Hematopoietic multipotent progenitor cell treated with erythropoietin and hydrocortisone succinate and interleukin-3 and kit ligand, for 4 days (in vitro differentiated cells): ENCODE measurements at regions not wholly inside any gene's neighbourhood (a gene's known extent, or its start where the extent isn't known, plus 50 kb on each side); places are given as distances from the start of the nearest gene placed in this dataset.

Experiments
- DNase-seq: peaks from one replicate; pipeline ENCODE4 v3.0.0-alpha.2; 2015

DNA sequence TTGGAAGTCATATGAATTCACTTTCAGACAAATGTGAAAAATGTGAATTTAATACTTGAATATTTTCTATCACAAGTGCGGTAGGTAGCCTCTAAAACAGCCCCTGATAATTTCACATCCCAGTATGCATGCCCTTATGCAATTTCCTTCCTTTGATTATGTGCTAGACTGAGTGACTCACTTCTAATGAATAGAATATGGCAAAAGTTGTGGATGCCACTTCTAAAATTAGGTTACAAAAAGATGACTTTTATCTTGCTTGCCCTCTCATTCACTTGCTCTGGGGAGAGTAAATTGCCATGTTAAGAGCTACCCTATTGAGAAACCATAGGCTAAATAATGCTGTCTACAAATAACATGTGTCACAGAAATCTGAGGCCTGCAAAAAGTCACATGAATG is 402.5 kb upstream of the PCDH9 start:
- DNase-seq: peak; percentile 13

DNA sequence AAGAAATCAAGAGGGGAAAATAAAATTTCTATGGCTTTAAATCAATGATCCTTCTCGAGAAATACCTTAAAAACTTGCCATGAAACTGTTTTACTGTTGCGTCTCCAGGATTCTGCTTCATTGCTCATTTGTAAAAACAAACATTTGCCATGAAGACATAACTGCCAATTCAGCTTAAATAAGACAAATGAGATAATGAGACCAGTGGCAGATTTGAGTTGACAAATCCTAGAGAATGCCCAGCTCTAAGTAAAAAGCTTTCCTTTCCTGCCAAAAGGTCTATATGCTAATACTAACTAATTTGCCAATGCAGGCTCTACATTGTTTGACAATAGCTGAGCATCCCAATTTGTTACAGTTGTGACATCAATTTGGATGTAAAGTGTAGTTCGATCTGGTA is 400.5 kb upstream of the PCDH9 start:
- DNase-seq: no peak

GRCh38 chr13:67623630-67624029 is 393.5 kb upstream of the PCDH9 start:
- no peak for DNase-seq

DNA sequence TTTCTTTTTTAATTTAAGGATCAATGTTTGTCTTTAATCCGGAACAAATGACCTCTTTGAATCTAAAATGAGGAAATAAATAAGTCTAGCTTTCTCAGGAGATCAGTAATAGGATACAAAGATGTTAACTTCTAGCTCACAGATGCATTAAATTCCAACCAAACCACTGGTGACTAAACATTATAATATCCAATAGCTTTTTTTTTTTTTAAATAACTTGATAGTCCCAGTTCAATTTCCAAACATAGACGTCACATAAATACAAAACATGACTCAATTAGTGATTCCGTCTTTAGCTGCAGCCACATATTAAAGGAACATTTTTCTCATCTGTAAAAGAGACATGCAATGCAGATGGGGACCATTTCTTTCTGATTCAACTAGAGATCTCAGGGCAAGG is 390.5 kb upstream of the PCDH9 start:
- no peak for DNase-seq

DNA sequence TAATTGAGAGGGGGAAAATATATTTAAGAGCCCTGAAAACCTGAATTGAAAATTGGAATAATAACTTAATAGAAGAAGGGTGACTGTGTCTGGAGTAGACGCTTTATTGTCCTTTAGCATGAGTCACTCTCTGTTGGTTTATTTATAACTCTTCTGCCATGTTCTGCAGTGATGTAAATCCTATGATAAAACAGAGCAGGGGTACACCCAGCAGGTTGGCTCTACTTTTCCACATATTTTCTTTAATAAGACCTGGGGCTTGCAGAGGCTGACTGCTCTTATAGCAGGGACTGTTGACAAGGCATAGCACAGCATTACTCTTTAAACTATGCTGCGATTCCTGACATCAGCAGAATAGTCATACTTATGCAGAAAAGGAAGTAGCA is 389.9 kb upstream of the PCDH9 start:
- peak; percentile 10 for DNase-seq

- no peak for DNase-seq
Measured at GRCh38 chr13:67619351-67619994, 389.3 kb upstream of the PCDH9 start.

DNA sequence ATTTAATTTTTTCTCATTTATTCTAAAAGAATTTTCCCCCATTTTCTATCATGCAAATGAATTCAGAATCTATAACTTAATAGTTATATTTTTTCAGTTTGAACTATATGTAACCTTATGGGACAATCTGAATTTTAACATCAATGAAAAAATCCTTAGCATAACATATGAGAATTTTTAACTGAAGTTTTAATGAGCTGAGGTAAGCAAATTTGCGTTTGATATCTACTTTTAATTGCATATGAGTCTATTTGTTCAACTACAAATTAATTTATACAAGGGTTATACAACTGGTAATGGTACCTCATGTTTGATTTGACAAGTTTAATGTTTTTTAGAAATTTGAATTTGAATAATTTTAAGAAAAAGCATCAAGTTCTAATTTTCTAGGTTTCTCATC is 384.4 kb upstream of the PCDH9 start:
- no peak for DNase-seq

DNA sequence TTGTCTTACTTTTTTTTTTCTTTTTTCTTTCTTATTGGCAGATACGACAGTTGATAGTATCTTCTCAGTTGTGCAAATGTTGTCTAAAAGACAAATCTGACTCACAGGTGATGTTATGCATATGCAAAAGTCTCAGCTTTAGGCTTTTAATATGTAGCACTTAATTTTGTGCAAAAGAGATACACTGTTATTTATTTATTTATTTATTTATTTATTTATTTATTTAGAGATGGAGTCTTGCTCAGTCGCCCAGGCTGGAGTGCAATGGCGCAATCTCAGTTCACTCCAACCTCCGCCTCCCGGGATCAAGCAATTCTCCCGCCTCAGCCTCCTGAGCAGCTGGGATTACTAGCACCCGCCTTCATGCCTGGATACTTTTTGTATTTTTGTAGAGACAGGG is 383.9 kb upstream of the PCDH9 start:
- DNase-seq: no peak

DNA sequence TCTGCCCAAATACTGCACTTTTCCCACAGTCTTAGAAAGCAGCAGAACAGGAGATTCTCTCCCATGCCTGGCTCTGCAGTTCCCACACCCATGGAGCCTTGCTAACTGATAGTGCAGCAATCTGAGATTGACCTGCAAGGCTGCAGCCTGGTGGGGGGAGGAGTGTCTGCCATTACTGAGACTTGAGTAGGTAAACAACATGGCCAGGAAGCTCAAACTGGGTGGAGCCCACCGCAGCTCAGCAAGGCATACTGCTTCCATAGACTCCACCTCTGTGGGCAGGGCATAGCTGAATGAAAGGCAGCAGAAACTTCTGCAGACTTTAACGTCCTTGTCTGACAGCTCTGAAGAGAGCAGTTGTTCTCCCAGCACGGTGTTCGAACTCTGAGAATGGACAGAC is 358.5 kb upstream of the PCDH9 start:
- DNase-seq: no peak

GRCh38 chr13:67577361-67577760 is 347.2 kb upstream of the PCDH9 start:
- DNase-seq: no peak

- DNase-seq: peak; percentile 23
Measured at GRCh38 chr13:67574320-67575233, 344.4 kb upstream of the PCDH9 start.

DNA sequence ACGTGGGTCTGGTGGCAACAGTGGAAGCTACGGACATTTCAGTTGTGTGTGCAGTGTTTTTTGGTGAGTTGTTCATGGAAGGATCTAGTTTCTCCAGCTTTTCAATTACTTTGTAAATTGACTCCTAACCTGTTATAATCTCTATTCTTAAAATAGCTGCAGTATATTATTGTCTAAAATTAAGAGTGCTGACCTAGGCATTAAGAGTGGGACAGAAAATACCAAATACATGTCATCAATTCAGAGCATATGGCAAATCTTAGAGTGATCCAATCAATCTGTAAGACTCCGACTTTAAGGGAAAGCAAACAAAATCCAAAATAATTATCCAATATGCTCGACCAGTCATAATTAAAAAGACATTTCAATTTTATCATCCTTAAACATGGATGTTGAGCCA is 338.1 kb upstream of the PCDH9 start:
- DNase-seq: no peak

- peak; percentile 56 for DNase-seq
Measured at GRCh38 chr13:67557642-67558241, 327.6 kb upstream of the PCDH9 start.

- DNase-seq: no peak
Measured at GRCh38 chr13:67557118-67557517, 327.0 kb upstream of the PCDH9 start.

DNA sequence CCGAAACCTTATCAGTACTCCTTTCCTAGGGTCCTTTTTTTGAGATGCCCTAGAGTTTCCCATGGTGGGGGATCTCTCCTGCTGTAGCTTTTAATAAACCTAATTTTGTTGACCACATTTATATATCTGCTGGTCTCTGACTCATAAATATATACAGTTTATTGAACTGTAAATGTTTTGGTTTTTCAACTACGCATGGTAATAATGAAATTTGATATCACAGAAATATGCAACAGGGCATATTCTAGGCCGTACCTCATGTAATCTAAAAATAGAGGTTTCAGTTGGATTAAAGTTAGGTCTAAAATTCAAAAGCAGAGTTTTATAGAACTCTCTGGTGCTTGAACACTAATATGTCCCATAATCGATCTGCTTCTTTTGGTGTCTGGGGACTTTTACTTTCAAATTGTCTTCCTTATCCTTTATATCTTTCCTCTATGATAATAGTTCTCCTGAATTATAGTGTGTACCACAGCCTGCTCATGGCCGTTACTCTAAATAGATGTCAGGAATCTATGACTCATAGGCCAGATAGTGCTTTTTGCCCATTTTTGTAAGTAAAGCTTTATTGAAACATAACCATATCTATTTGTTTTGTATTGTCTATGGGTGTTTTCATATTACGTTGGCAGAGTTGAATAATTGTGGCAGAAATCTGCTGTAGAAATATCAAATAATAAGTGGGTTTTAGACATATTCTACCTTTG is 324.8 kb upstream of the PCDH9 start:
- peak; percentile 24 for DNase-seq

GRCh38 chr13:67554286-67554685 is 324.1 kb upstream of the PCDH9 start:
- peak; percentile 86 for DNase-seq

GRCh38 chr13:67549331-67549730 is 319.2 kb upstream of the PCDH9 start:
- DNase-seq: peak; percentile 43

DNA sequence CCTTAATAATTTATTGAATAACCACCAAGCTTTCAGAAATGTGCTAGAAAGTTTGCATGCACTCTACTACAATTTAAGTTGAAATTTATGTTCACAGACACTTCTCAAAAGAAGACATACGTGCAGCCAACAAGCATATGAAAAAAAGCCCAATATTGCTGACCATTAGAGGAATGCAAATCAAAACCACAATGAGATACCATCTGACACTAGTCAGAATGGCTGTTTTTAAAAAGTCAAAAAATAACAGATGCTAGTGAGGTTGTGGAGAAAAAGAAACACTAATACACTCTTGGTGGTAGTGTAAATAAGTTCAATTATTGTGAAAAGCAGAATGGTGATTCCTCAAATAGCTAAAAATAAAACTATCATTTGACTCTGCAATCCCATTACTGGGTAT is 308.8 kb upstream of the PCDH9 start:
- DNase-seq: no peak

DNA sequence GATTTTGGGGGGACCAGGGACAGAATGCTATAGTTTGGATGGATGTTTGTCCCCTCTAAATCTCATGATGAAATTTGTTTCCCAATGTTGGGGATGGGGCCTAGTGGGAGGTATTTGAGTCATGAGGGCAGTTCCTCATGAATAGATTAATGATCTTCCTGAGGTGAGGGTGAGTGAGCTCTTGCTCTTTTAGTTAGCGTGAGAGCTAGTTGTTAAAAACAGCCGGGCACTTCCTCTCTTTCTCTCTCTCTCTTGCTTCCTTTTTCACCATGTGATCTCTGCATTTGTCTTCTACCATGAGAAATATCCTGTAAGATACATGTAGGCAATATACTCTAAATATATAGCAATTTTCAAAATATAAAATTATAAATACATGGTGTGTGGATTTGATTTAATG is 290.8 kb upstream of the PCDH9 start:
- peak; percentile 38 for DNase-seq

GRCh38 chr13:67519356-67519755 is 289.2 kb upstream of the PCDH9 start:
- DNase-seq: peak; percentile 13

DNA sequence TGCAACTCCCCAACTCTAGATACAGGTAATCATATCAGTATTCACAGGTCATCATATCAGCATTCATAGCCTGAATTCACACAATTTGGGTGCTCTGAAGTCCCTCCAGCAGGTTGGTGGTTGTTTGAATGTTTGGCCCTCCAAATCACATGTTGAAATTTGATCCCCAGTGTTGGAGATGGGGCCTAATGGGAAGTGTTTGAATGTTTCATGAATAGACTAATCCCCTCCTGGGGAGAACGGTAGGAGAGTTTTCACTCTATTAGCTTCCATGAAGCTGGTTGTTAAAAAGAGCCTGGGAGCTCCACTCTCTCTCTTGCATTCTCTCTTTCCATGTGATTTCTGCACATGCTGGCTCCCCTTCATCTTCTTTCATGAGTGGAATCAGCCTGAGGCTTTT is 288.6 kb upstream of the PCDH9 start:
- no peak for DNase-seq

GRCh38 chr13:67515895-67516294 is 285.8 kb upstream of the PCDH9 start:
- no peak for DNase-seq

GRCh38 chr13:67509018-67509417 is 278.9 kb upstream of the PCDH9 start:
- DNase-seq: no peak
